Large intestine (tissue), 3 donors: ENCODE measurements at regions not wholly inside any gene's neighbourhood (a gene's known extent, or its start where the extent isn't known, plus 50 kb on each side); places are given as distances from the start of the nearest gene placed in this dataset.
"Not testable (repeated sequence)": the region's sequence is repeated elsewhere in the genome, so short reads cannot be mapped to it uniquely, and the experiment has no call there.

Source experiments
- DNase-seq, 2 donors: peaks; one replicate each; pipeline versions ENCODE4 v3.0.0 to v3.0.0-alpha.2; 2013
- H3K27ac ChIP-seq: one replicate; pipeline ENCODE4 v1.5.1; 2013; ENCODE audit warnings: low read length
- H3K27me3 ChIP-seq: 2 replicates; pipeline ENCODE4 v1.6.1; 2013; ENCODE audit warnings: low read length; ENCODE audit not compliant: control insufficient read depth, insufficient read depth
- H3K36me3 ChIP-seq: 2 replicates; pipeline ENCODE4 v1.6.1; 2013; ENCODE audit warnings: low read length; ENCODE audit not compliant: control insufficient read depth, insufficient read depth
- H3K4me1 ChIP-seq: one replicate; pipeline ENCODE4 v1.6.1; 2013; ENCODE audit warnings: low read length; ENCODE audit not compliant: control insufficient read depth, insufficient read depth
- H3K4me3 ChIP-seq: one replicate; pipeline ENCODE4 v1.5.1; 2013; ENCODE audit warnings: low read length
- H3K9me3 ChIP-seq: one replicate; pipeline ENCODE4 v1.6.1; 2013; ENCODE audit warnings: mild to moderate bottlenecking, low read depth, low read length, moderate library complexity; ENCODE audit not compliant: control insufficient read depth
- WGBS: methylation state at CpG from one replicate; pipeline ENCODE4 v1.1.5; 2013; ENCODE audit warnings: low lambda C conversion rate; ENCODE audit not compliant: insufficient coverage; 5-methylcytosine and 5-hydroxymethylcytosine counted together

- no peaks in the 10 kb centered on the region for H3K27me3 ChIP-seq
- H3K27ac ChIP-seq, result no peak overlapping the region
- WGBS, result no CpG with 5 or more reads among the region's 8 CpGs
- no peak overlapping the region for H3K4me3 ChIP-seq
- DNase-seq, result no peak
- no peaks in the 10 kb centered on the region for H3K9me3 ChIP-seq
- H3K4me1 ChIP-seq, result no peaks in the 10 kb centered on the region
- no peaks in the 10 kb centered on the region for H3K36me3 ChIP-seq
Measured at GRCh38 chr3:67142432-67142831, 144.3 kb downstream of the KBTBD8 start.

DNA sequence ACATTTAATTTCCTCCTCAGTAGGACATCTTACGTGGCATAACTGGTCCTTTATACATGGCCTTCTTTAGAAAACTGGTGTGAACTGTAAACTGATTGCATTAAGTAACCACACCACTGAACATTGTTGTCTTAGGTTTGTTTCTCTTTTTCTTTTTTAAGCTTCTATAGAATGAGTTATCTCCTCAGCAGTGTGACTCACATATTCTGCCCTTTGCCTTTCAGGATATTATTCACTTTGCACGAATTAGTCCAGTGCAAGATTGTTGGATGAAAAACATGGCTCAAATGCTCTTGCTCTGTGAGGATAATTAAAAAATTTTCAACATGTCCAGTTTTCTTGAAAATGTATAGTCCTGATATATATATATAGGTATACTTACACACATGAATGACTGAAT lies 147.6 kb downstream of the KBTBD8 start:
- H3K36me3 ChIP-seq, result no peaks in the 10 kb centered on the region
- H3K27ac ChIP-seq, result no peak overlapping the region
- H3K4me3 ChIP-seq, result no peak overlapping the region
- DNase-seq, result no peak
- H3K4me1 ChIP-seq, result no peaks in the 10 kb centered on the region
- H3K27me3 ChIP-seq, result no peaks in the 10 kb centered on the region
- WGBS, result no CpG with 5 or more reads among the region's 2 CpGs
- no peaks in the 10 kb centered on the region for H3K9me3 ChIP-seq

GRCh38 chr3:67154429-67154828 lies 156.3 kb downstream of the KBTBD8 start:
- Histone ChIP-seq H3K27ac (no peak overlapping the region), H3K36me3 (no peaks in the 10 kb centered on the region), H3K4me3 (no peak overlapping the region), H3K9me3 (no peaks in the 10 kb centered on the region), H3K4me1 (no peaks in the 10 kb centered on the region), H3K27me3 (no peaks in the 10 kb centered on the region)
- WGBS, result no CpG with 5 or more reads among the region's 8 CpGs
- DNase-seq, result no peak

DNA sequence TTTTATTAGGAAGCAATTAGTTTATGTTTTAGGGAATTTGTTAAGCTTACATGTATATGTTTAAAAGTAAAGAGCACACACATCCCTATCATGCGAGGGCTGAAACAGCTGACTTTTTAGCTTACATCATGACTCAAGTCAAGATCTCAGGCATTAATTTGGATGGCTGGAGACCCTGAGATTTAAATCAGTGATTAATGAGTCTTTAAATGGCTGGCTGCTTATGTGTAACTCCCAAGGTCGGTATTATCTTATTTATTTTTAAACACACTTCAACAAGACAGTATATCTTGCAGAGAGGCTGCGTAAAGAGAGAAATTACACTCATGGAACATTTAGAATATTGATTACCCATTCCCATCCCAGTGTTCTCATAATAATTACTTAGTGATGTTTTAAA lies 169.4 kb downstream of the KBTBD8 start:
- DNase-seq, result no peak
- H3K36me3 ChIP-seq, result no peaks in the 10 kb centered on the region
- no peak overlapping the region for H3K27ac ChIP-seq
- no peak overlapping the region for H3K4me3 ChIP-seq
- no peaks in the 10 kb centered on the region for H3K27me3 ChIP-seq
- no peaks in the 10 kb centered on the region for H3K9me3 ChIP-seq
- H3K4me1 ChIP-seq, result no peaks in the 10 kb centered on the region
- no CpG with 5 or more reads among the region's 3 CpGs for WGBS

- WGBS, result 100% methylated on average over 2 of the region's 2 CpGs
- no peak for DNase-seq
- H3K36me3 ChIP-seq, result no peaks in the 10 kb centered on the region
- no peaks in the 10 kb centered on the region for H3K27me3 ChIP-seq
- no peak overlapping the region for H3K4me3 ChIP-seq
- H3K27ac ChIP-seq, result no peak overlapping the region
- H3K9me3 ChIP-seq, result no peaks in the 10 kb centered on the region
- no peaks in the 10 kb centered on the region for H3K4me1 ChIP-seq
Measured at GRCh38 chr3:67171841-67172240, 173.7 kb downstream of the KBTBD8 start.

GRCh38 chr3:67173130-67173529 lies 175.0 kb downstream of the KBTBD8 start:
- H3K36me3 ChIP-seq, H3K4me1 ChIP-seq, DNase-seq, H3K9me3 ChIP-seq, H3K27ac ChIP-seq, H3K4me3 ChIP-seq, H3K27me3 ChIP-seq: not testable (repeated sequence)
- WGBS, result no CpG with 5 or more reads among the region's 3 CpGs

DNA sequence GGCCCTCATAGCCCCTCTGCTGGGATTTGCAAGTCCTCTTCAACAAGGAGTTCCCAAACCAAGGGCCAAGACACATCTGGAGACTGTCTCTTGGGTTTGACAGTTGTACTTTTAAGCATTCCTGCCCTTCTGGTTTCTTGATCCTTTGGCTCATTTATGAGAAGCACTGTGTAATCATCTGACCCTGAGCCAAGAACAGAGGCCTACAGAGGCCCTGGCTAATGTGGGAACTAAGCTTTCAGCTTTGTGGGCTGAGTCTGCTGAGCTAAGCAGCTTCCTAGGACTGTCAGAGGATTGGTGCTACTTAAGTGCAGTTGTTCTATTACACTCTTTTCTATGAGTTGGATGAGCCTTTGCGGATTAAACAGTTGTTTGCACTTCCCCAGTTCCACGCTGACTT lies 178.3 kb downstream of the KBTBD8 start:
- H3K9me3 ChIP-seq, result no peaks in the 10 kb centered on the region
- H3K4me1 ChIP-seq, result no peaks in the 10 kb centered on the region
- DNase-seq, result no peak
- H3K27ac ChIP-seq, result no peak overlapping the region
- no peak overlapping the region for H3K4me3 ChIP-seq
- no peaks in the 10 kb centered on the region for H3K36me3 ChIP-seq
- WGBS, result no CpG with 5 or more reads among the region's 2 CpGs
- no peaks in the 10 kb centered on the region for H3K27me3 ChIP-seq

DNA sequence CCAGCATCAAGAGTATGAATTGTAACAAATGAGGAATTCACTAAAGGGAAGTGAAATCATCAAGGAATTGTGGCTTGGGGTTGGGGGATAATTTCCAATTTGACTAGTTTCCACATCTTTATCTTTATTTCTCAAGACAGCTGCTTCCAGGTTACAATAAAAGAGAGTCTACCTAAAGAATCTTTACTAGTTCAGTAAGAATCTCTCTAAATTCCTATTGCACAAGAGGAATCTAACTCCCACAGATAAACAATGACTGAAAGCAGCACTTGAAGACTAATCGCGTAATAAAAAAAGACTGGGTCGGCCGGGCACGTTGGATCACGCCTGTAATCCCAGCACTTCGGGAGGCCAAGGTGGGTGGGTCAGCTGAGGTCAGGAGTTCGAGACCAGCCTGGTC lies 194.4 kb downstream of the KBTBD8 start:
- no peak overlapping the region for H3K27ac ChIP-seq
- WGBS, result no CpG with 5 or more reads among the region's 8 CpGs
- H3K9me3 ChIP-seq, result no peaks in the 10 kb centered on the region
- H3K4me3 ChIP-seq, result no peak overlapping the region
- H3K36me3 ChIP-seq, result no peaks in the 10 kb centered on the region
- no peaks in the 10 kb centered on the region for H3K4me1 ChIP-seq
- no peak for DNase-seq
- H3K27me3 ChIP-seq, result no peaks in the 10 kb centered on the region

GRCh38 chr3:67196677-67197076 lies 198.6 kb downstream of the KBTBD8 start:
- Histone ChIP-seq H3K36me3 (no peaks in the 10 kb centered on the region), H3K27ac (no peak overlapping the region), H3K4me3 (no peak overlapping the region), H3K27me3 (no peaks in the 10 kb centered on the region), H3K4me1 (no peaks in the 10 kb centered on the region), H3K9me3 (no peaks in the 10 kb centered on the region)
- WGBS, result 93% methylated on average over 5 of the region's 9 CpGs
- DNase-seq, result no peak

DNA sequence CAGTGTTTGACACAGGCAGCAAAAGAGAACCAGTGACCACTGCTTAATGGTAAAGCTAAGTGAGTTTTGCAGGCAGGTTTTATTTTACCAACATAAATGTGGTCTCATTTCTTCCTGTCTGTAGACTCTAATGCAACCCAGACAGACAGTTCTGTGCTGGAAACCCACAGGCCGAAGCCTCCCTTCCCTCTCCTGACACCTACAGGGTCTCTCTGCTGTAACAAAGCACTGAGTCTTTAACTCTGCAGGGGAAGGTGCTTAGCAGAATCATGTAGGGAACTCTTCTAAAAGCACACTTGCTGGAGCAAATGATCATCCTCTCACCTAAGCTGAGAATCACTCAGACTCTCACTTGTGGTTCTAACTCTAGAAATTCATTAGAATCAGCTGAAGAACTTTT lies 200.3 kb downstream of the KBTBD8 start:
- no peaks in the 10 kb centered on the region for H3K9me3 ChIP-seq
- no peaks in the 10 kb centered on the region for H3K4me1 ChIP-seq
- H3K27ac ChIP-seq, result no peak overlapping the region
- H3K36me3 ChIP-seq, result no peaks in the 10 kb centered on the region
- no peak overlapping the region for H3K4me3 ChIP-seq
- no CpG with 5 or more reads among the region's 1 CpG for WGBS
- H3K27me3 ChIP-seq, result no peaks in the 10 kb centered on the region
- no peak for DNase-seq

GRCh38 chr3:67200618-67201017 lies 202.5 kb downstream of the KBTBD8 start:
- no peak for DNase-seq
- H3K27me3 ChIP-seq, result no peaks in the 10 kb centered on the region
- no peak overlapping the region for H3K4me3 ChIP-seq
- no peaks in the 10 kb centered on the region for H3K9me3 ChIP-seq
- no peaks in the 10 kb centered on the region for H3K36me3 ChIP-seq
- no peaks in the 10 kb centered on the region for H3K4me1 ChIP-seq
- H3K27ac ChIP-seq, result no peak overlapping the region
